ENCODE measurements at regions not wholly inside any gene's neighbourhood (a gene's known extent, or its start where the extent isn't known, plus 50 kb on each side); places are given as distances from the start of the nearest gene placed in this dataset.

DNA sequence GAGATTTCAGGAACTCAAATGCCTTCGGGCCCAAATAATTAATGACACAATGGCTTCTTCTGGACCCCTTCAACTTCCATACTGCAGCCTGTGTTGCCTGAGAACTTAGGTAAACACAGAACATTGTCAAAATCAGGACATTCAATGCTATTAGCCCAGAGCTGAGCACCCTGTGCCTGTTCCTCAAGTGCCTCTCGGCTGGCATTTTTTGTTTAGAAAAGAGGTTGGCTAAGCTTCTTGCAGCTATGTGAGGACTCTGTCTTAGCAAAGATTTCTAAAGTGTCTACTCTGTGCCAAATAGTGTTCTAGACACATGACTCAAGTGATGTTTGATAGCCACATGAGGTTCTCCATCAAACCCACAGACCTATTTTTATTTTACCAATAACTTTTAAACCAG, 289.3 kb upstream of the ARID1B start:
- TF ChIP-seq, protein P1, sequence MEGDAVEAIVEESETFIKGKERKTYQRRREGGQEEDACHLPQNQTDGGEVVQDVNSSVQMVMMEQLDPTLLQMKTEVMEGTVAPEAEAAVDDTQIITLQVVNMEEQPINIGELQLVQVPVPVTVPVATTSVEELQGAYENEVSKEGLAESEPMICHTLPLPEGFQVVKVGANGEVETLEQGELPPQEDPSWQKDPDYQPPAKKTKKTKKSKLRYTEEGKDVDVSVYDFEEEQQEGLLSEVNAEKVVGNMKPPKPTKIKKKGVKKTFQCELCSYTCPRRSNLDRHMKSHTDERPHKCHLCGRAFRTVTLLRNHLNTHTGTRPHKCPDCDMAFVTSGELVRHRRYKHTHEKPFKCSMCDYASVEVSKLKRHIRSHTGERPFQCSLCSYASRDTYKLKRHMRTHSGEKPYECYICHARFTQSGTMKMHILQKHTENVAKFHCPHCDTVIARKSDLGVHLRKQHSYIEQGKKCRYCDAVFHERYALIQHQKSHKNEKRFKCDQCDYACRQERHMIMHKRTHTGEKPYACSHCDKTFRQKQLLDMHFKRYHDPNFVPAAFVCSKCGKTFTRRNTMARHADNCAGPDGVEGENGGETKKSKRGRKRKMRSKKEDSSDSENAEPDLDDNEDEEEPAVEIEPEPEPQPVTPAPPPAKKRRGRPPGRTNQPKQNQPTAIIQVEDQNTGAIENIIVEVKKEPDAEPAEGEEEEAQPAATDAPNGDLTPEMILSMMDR (optimal IDR thresholded peaks at IDR 0.05 in 1 of 3, IDR thresholded peaks at IDR 0.05 in 1 of 3, conservative IDR thresholded peaks at IDR 0.05 in 1 of 3; ENCODE audit: extremely low read depth in 1 of 3, insufficient read depth in 2 of 3, low read length in 3 of 3) = no peak
- TF ChIP-seq EZH2 (IDR thresholded peaks at IDR 0.05; ENCODE audit: low read length) = no peak

All from keratinocyte (primary cell).